Endothelial cell of umbilical vein (primary cell): ENCODE measurements at regions not wholly inside any gene's neighbourhood (a gene's known extent, or its start where the extent isn't known, plus 50 kb on each side); places are given as distances from the start of the nearest gene placed in this dataset.
"Not testable (repeated sequence)": the region's sequence is repeated elsewhere in the genome, so short reads cannot be mapped to it uniquely, and the experiment has no call there.

Experiments
- EZH2 ChIP-seq: IDR thresholded peaks from 2 replicates; pipeline ENCODE4 v1.6.1; 2012; ENCODE audit warnings: borderline replicate concordance, low read depth, mild to moderate bottlenecking, moderate library complexity, low read length, inconsistent platforms; ENCODE audit not compliant: severe bottlenecking
- GATA2 ChIP-seq: IDR thresholded peaks from 2 replicates; pipeline ENCODE4 v1.7.0; 2011; ENCODE audit warnings: low read depth, mild to moderate bottlenecking, moderate library complexity, mixed read lengths, low read length; ENCODE audit not compliant: insufficient read length, insufficient read depth
- JUN ChIP-seq: IDR thresholded peaks from 2 replicates; pipeline ENCODE4 v1.6.1; 2011; ENCODE audit warnings: borderline replicate concordance, low read depth; ENCODE audit not compliant: insufficient read length, insufficient read depth
- MYC ChIP-seq: IDR thresholded peaks from one replicate; pipeline ENCODE4 v1.6.1; 2011; ENCODE audit warnings: mild to moderate bottlenecking, low read depth, low read length
- POLR2A ChIP-seq: IDR thresholded peaks from 2 replicates; pipeline ENCODE4 v1.6.1; 2012; ENCODE audit warnings: low read depth, mild to moderate bottlenecking, control low read depth, low read length
- POLR2AphosphoS5 ChIP-seq: IDR thresholded peaks from 2 replicates; pipeline ENCODE4 v1.6.1; 2012; ENCODE audit warnings: low read depth, mild to moderate bottlenecking, control low read depth, low read length, moderate library complexity; ENCODE audit not compliant: insufficient read depth
- TF ChIP-seq, protein P1 (sequence below), 2 donors: IDR thresholded peaks; 1 replicate in 1 of 2; 2 replicates in 1 of 2; pipeline ENCODE4 v1.5.1; 2011; ENCODE audit warnings: low read length in 2 of 2, mild to moderate bottlenecking in 2 of 2, moderate library complexity in 2 of 2, control low read depth in 1 of 2, inconsistent platforms in 1 of 2, low read depth in 1 of 2; ENCODE audit not compliant: insufficient read depth in 1 of 2; ENCODE audit errors: extremely low read depth in 1 of 2
- TF ChIP-seq, protein P2 (sequence below): IDR thresholded peaks from 2 replicates; pipeline ENCODE4 v1.6.1; 2011; ENCODE audit not compliant: insufficient read depth, insufficient read length

DNA sequence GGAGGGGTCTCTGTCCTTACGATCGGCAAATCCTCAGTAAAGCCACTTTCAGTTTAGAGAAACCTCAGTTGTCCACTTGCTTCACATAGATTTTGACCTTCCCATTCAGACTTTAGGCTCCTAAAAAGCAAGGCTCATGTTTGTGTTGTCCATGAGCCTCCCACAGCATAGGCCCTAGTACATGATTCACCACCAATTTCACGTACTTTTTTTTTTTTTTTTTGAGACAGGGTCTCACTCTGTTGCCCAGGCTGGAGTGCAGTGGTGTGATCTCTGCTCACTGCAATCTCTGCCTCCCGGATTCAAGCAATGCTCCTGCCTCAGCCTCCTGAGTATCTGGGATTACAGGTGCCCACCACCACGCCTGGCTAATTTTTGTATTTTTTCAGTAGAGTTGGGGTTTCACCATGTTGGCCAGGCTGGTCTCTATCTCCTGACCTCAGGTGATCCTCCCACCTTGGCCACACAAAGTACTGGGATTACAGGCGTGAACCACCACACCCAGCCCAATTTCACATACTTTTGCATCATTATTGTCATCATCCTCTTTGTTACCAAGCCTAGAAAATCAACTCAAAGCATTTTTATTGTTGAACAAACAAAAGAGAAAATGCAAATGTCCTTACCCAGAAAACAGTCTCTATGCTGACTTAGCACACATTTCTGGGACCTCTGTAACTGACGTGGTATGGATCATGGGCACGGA is 83.8 kb downstream of the VCPKMT start:
- TF ChIP-seq, protein P1, sequence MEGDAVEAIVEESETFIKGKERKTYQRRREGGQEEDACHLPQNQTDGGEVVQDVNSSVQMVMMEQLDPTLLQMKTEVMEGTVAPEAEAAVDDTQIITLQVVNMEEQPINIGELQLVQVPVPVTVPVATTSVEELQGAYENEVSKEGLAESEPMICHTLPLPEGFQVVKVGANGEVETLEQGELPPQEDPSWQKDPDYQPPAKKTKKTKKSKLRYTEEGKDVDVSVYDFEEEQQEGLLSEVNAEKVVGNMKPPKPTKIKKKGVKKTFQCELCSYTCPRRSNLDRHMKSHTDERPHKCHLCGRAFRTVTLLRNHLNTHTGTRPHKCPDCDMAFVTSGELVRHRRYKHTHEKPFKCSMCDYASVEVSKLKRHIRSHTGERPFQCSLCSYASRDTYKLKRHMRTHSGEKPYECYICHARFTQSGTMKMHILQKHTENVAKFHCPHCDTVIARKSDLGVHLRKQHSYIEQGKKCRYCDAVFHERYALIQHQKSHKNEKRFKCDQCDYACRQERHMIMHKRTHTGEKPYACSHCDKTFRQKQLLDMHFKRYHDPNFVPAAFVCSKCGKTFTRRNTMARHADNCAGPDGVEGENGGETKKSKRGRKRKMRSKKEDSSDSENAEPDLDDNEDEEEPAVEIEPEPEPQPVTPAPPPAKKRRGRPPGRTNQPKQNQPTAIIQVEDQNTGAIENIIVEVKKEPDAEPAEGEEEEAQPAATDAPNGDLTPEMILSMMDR (IDR thresholded peaks at IDR 0.05; ENCODE audit: extremely low read depth in 1 of 2, insufficient read depth in 1 of 2, low read depth in 1 of 2, low read length in 2 of 2): not testable (repeated sequence)
- not testable (repeated sequence) for TF ChIP-seq EZH2, POLR2A, POLR2AphosphoS5, MYC, GATA2, JUN
- TF ChIP-seq, protein P2, sequence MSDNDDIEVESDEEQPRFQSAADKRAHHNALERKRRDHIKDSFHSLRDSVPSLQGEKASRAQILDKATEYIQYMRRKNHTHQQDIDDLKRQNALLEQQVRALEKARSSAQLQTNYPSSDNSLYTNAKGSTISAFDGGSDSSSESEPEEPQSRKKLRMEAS: not testable (repeated sequence)
